ENCODE measurements at regions not wholly inside any gene's neighbourhood (a gene's known extent, or its start where the extent isn't known, plus 50 kb on each side); places are given as distances from the start of the nearest gene placed in this dataset.
"Not testable (repeated sequence)": the region's sequence is repeated elsewhere in the genome, so short reads cannot be mapped to it uniquely, and the experiment has no call there.

DNA sequence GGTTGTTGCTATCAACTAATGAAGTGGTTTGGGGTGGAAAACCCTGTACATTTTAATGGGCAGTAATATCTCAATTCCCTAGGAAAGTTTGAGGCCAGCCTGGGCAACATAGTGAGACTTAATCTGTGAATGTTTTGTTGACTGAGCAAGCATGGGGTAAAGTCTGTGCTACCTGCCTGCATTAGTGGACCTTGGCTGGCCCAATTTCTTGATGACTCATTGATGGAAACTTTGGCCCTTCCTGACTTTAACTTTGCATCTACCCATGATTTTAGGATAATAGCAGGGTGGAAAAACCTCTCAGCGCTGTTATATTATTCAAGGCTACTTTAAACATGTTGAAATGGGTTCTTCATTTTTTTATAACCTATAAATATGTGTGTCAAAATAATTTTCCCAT lies 389.4 kb upstream of the RORB start:
- DNase-seq: no peak

DNA sequence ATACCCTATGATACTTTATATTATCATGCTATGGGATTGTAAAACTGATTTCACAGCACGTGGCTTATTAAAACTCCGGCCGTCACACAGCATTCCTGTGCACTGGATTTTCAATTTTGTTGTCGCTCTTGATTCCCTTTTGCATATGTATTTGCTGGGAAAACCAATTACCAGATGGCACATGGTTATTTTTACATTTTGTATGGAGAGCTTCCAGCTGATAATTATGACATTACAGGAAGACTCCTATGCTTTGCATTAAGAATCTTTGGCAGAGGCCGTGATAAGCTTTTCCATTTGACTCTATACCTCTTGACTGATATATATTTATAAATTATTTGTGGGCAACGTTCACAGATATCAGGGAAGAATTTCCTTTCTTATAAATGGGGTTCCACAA lies 381.2 kb upstream of the RORB start:
- DNase-seq: no peak

DNA sequence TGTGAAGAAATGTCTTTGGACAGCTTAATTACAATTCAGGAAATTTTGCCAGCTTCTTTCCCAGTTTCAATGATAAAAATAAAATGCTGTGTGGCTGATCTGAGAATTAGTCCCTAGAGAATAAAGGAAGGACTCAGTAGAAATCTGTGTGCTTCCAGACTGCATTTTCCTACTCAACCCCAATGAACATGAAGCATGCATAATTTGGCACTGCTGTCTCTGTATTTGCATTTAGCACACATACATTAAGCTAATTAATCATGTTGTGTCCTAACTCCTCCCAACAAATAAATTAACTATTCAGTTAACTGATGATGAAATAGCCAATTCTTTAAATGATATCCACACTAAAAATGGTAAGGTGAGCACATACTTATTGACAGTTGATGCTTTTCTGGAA lies 380.0 kb upstream of the RORB start:
- DNase-seq: no peak

DNA sequence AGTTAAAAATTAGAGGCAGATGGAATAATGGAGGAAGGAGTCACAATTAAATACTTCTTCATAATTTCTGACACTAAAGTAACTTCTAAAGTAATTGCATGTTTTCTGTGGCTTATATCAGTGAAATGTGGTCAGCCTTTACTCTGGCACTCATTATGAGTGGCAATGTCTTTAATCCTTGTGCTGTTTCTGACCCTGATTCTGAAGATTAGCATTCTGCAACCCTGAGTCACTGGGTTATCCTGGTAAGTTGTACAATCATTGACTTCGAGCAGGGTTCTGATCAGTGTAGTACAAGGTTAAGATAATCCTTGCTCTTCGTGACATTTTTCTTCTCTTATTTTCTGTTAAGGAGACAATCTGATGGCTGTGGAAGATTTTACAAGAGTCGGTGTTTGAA lies 379.4 kb upstream of the RORB start:
- no peak for DNase-seq

DNA sequence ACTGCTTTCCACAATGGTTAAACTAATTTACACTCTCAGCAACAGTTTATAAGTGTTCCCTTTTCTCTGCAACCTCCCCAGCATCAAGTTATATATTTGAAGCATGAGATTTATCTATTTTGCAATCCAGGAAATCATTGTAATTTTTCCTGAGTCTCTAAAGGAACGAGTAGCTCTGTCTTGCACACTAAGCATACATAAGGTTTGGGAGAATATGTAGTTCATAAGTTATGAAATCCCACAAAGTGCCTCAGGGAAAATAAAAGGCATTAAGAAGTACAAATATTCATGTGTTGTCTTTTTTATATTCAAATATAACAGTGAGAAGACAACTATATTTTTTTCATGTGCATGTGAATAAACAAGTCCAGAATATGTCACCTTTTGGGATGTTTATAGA lies 377.1 kb upstream of the RORB start:
- no peak for DNase-seq

DNA sequence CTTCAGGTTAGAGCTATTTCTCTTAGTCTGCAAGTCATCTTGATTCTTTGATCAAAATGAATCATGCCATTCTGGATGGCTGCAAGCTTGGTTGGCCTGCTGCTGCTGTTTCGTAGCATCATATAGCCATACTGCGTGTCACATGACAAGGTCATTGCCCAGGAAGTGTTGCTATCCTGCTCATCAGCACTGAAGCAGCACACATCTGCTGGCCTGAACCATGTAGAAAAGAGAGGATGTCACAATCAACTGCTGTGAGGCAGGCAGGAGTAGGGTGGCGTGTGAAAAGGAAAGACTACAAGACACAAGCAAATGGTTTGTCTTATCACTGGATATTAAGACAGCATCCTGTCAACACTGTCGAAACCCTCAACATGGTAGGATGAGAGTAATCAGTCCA lies 376.7 kb upstream of the RORB start:
- DNase-seq: no peak

DNA sequence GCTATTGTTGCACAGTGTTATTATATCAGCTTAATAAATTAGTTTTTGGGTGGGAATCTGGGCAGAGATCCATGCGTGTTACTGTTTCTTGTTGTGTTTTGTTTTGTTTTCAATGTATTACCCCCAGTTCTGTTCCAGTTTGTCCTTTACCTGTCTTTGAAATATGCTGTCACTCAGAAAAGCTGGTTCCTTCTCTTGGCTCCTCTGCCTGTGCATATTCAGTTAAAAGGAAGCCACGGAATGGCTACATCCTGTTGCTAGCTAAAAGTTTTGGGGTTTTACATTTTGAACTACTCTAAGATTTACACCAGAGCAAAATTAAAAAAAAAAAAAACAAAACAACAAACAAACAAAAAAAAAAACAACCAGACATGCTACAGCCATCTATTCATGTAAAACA lies 374.9 kb upstream of the RORB start:
- no peak for DNase-seq

DNA sequence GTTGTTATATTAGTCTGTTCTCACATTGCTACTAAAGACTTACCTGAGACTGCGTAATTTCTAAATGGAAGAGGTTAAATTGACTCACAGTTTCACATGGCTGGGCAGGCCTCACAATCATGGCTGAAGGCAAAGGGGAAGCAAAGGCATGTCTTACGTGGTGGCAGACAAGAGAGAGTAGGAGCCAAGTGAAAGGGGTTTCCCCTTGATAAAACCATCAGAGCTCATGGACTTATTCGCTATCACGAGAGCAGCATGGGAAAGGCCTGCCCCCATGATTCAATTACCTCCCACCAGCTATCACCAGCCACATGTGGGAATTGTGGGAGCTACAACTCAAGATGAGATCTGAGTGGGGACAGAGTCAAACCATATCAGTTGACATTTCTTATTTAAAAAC lies 374.5 kb upstream of the RORB start:
- DNase-seq: no peak

DNA sequence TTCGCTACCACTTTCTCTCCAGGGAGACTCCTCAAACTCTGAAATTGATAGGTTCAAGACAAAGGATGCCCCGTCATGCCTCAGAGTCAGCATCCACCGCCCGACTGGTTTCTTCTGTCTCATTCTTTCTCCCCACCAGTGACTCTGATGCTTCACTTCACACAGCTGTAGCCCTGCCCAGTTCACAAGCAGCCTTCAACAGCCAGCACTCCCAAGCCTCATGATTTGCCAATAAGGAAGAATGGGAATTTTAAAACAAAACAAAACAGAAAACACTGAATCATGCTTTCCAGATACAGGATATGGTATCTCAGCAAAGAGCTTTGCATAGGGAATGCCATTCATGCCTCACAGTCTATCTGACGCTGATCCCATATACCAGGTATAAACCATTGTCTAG lies 371.2 kb upstream of the RORB start:
- no peak for DNase-seq

DNA sequence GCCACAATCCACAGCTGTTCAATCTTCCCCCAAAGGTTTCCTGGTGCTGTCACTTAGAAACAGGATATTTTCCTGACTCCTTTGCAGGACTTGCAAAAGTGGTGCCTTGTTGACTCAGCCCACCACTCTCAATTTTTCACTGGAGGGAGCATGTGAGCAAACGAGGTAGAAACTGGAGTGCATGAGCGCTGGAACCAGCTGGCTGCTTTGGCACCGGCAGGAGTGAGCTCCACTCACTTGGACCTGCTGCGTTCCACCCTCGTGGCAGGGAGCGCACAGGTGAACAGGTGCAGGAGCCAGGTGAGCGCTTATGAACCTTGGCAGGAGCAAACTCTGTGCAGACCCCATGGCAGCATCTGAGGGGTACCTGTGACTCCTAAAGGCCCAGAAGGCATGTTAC lies 364.1 kb upstream of the RORB start:
- DNase-seq: no peak

DNA sequence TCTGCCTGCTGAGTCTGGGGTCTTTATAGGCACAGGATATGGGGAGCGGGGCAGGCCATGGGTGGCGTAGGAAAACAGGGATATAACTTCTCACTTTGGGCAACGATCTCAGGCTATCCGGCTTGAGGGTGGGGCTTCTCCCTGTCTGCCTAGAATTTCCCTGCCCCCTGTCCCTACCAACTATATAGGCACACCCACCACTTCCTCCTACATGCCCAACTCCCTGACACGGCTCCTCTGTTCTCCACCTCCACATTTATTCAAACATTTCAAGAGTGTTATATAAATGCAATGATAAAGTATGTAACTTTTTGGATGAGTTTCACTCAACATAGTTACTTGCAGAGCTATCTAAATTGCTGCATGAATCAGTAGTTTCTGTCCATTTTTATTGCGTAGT lies 363.2 kb upstream of the RORB start:
- no peak for DNase-seq

DNA sequence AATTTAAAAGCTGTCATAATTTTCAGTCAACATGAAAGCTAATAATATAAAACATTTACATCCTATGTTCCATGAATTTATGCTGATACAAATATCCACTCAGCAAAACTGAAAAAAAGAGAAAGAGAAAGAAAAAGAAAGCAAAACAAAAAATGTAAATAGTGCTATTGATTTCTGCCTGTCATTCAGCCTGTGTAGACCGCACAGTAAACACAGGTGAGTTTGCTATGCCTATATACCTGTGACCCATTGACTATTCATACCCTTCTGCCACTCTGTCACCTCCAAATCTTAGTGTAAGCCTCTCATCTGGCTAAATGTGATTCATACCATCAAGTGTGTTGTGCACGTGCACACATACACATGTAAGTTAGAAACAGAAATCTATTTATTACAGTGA lies 359.0 kb upstream of the RORB start:
- no peak for DNase-seq

DNA sequence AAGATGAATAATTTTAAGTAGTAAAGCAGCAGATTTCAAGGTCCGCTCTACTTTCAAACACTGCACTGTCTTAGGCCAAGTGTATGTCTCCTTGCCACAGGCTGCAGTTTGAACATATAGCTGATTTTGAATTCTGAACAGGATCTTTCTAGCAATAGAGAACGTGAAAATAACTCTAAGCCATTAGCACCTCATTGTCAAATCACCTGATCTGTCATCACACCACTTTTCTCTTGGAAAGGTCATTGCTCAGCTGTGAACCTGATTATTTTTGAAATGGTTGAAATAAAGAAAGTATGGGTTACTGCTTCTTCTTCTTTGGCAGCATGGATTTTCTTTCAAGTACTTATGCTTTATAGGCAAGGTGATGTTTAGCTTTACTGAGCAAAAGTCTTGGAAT lies 357.0 kb upstream of the RORB start:
- no peak for DNase-seq

DNA sequence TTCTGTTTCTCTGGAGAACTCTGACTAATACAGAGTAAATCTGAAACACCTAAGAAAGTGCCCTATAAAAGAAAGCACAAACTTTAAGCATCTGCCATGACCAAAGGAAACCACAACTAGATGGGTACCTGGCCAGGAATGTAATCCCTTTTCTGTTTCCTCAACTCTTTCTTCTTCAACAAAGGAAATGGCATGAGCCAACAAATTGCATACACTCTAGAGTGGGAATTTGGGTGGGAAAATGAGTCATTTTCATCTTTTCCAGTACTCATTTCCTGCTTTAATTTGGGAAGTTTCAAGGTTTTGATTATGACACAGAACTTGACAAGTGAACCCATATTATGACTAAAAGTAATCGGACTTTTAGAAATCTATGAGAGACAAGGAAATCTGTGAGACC lies 349.2 kb upstream of the RORB start:
- no peak for DNase-seq

DNA sequence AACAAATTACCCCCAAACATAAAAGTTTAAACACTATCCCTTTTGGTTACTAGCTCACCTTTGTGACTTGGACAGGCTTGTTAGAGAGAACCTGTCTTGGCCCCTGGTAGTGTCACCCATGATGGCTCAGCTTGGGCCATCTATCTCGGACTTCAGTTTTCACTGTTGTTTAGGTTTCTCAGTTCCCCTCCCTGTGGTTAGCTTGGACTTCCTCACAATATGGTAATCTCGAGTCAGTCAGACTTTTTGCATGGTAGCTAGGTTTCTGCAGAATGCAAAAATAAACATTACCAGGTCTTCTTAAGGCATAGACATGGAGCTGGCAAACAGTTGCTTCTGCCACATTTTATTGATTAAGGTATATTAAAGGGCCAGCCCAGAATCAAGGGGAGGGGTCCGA lies 324.3 kb upstream of the RORB start:
- DNase-seq: no peak

DNA sequence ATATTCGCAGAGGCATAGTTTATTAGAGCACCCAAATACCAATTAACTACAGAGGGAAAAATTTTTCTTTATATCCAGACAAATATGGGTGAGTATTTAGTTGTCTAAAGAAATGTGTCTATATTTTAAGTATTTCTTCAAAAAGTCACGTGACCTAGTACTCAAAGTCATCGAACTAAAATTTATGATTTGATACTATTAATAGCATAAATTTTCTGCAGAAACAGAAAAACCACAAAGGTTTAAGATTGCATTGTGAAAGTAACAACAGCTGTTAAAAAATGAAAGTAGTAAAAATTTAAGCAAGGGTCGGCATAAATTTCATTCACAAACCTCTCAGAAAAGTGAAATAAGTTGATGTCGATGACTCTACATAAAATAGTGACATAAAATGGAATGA lies 323.9 kb upstream of the RORB start:
- no peak for DNase-seq

DNA sequence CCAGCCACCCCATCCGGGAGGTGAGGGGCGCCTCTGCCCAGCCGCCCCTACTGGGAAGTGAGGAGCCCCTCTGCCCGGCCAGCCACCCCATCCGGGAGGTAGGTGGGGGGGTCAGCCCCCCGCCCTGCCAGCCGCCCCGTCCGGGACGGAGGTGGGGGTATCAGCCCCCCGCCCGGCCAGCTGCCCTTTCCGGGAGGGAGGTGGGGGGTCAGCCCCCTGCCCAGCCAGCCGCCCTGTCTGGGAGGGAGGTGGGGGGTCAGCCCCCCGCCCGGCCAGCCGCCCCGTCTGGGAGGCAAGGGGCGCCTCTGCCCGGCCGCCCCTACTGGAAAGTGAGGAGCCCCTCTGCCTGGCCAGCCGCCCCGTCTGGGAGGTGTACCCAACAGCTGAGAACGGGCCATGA lies 299.4 kb upstream of the RORB start:
- DNase-seq: not testable (repeated sequence)

DNA sequence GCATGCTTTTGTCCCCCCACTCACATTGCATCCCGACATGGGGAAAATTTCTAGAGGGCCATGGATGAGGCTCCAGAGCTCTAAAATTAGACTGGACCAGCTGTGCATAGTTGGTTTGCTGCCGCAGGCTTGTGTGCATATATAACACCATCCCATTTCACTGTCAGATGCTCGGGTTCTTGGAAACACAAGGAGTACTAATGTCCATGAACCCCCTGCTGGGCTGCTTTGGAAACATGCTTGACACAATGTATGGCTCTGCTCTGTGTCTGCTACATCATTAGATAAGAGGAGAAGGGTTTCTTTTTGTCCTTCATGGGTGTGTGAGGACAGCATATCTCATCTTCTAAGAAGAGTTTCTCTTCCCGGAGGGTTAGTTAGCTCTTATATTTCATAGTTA lies 292.1 kb upstream of the RORB start:
- DNase-seq: no peak

DNA sequence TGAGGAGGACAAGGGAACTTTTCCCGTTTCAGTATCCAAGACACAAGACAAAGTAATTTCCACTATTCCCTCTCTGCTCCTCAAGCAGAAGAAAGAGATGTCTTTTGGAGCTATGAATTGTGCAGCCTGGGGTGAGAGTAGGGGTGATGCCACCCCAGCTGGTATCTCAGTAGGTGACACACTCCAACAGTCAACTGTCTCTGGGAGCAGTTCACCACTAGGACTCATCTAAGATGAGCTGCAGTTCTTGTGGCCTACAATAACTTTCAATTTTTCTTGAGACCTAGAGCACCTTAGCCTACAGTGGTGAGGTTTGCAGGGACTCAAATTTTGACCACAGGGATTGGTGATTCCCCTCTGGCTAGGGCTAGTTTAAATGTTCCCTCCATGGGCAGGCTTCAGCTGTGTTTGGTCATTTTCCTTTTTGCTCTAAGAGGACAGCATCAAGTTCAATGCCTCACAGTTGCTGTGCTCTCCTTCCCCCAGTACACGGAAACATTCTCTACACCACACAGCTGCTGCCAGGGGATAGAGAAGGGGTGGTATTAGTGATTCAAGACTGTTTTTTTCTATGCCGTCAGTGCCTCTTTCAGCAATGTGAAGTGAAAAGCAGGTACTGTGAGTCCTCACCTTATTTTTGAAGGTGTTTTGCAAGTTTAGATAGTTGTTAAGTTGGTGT lies 278.6 kb upstream of the RORB start:
- DNase-seq: no peak

DNA sequence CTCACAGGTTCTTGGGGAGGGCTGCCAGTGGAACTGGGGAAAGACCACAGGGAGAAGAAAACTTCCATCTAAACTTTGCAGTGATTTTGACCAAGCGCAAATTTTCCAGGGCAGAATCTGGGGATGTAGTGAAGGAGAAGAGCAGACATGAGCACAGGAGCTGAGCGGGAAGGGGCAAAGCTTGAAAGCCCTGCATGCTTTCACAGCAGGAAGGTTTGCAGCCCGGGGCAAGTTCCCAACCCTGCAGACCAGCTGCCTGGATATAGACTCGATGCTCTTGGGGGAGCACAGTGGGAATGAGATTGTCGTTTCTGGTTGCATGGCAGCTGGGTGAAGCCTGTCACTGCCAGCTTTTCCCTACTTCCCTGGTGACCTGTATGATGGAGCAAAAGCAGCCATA lies 276.8 kb upstream of the RORB start:
- DNase-seq: no peak

DNA sequence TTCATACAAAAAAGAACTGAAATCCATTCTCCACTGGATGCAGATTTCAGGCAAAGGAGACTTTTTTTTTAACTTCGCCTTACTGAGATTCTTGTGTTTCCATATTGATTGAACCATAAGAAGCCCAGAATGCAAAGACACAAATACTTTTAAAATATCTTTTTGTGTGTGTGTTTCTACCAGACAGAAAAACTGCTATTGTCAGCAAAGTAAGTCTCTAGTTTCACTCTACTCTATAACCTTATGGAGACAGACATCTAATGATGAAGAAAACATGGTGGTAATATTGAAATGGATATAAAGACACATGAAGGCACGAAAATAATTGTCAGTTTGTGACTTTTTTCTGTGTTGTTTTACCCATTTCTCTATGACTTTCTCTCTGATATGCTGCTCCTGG lies 260.3 kb upstream of the RORB start:
- DNase-seq: no peak

DNA sequence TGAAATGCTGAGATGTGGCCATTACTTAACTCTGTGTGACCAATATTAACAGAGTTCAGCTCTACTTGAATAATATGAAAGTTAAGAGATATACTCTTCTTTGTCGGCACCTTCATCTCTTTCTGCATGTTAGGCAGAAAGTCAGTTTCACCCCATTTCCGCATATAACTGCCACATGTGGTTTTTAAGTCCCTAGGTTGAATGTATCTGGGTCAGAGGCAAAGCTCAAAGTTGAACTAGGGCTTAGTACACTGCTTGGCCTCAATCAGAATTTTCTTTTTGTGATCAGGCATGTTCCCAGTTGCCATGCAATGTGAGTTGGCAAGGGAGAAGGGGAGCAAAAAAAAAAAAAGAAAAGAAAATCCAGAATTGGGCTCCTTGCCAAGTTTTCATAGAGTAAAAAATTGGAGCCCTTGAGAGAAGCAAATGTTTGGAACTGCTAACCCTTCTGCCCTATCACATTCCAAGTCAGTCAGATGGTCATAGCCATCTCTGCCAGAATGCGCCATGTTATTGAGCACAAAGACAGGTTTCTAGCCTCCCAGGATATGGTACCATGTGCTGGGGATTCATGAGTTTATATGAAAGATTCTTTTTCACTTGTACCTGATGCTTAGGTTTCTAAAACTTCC lies 251.2 kb upstream of the RORB start:
- no peak for DNase-seq

DNA sequence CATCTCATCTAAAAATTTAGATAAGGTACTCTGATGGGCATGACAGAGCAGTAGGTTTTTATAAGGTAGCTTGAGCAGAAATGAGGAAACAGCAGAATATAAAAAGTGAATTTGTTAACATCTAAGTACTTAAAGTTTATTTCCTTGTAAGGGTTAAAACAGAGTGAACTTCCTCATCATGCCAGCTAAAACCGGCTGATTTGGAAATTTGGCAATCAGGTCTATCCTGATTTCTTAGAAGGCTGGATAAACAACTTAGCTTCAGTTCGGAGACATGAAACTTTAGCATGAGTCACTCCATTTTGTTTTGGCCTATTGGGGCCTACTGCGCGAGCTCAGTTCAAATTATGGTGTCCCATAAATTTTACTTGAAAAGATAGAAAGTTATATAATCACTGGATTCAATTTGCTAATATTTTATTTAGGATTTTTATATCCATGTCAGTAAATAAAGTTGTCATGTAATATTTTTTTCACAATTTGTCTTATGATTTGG lies 241.6 kb upstream of the RORB start:
- DNase-seq: no peak

DNA sequence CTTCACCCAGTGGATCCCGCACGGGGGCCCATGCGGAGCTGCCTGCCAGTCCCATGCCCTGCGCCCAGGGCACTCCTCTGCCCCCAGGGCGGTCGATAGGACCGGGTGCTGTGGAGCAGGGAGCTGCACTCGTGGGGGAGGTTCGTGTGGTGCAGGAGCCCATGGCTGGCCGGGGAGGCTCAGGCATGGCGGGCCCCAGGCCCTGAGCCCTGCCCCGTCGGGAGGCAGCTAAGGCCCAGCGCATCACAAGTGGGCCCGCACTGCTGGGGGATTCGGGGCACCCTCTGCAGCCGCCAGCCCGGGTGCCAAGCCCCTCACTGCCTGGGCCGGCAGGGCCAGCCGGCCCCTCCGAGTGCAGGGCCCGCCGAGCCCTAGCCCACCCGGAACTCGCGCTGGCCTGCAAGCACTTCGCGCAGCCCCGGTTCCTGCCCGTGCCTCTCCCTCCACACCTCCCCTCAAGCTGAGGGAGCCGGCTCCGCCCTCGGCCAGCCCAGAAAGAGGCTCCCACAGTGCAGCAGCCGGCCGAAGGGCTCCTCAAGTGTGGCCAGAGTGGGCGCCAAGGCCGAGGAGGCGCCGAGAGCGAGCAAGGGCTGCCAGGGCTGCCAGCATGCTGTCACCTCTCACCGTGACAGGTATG lies 221.1 kb upstream of the RORB start:
- no peak for DNase-seq

DNA sequence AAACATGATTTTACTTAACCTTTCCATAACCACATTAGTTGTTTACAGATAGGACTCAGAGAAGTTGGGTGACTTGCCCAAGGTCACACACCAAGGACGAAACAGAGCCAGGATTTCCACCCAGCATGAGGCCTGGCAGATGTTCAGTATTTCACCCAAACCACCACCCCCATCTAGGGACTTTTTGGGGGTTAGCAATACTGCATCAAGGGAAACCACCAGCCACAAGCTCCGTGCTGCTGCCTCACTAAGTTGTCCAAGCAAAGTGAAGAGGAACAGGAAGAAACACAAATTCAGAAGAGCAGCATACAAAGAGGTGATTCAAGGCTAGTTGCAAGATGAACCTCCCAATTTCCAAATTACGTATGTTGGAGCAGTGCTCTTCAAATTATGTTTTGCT lies 219.6 kb upstream of the RORB start:
- DNase-seq: peak; percentile 12

All from hematopoietic multipotent progenitor cell treated with erythropoietin and hydrocortisone succinate and interleukin-3 and kit ligand, for 4 days (in vitro differentiated cells).